PC-9 (cell line): ENCODE measurements at regions not wholly inside any gene's neighbourhood (a gene's known extent, or its start where the extent isn't known, plus 50 kb on each side); places are given as distances from the start of the nearest gene placed in this dataset.

ENCODE experiments used
- EZH2 ChIP-seq: fragments of 200-600 bp; sonication (generic); IDR thresholded peaks from 2 replicates; pipeline ENCODE4 v1.8.0; 2017; ENCODE audit warnings: antibody characterized with exemption, low read depth
- TF ChIP-seq, protein P1 (sequence below): fragments of 200-600 bp; sonication (generic); conservative IDR thresholded peaks from 2 replicates; pipeline ENCODE4 v1.6.1; 2017; ENCODE audit warnings: mixed run types, antibody characterized with exemption, mild to moderate bottlenecking, moderate library complexity

DNA sequence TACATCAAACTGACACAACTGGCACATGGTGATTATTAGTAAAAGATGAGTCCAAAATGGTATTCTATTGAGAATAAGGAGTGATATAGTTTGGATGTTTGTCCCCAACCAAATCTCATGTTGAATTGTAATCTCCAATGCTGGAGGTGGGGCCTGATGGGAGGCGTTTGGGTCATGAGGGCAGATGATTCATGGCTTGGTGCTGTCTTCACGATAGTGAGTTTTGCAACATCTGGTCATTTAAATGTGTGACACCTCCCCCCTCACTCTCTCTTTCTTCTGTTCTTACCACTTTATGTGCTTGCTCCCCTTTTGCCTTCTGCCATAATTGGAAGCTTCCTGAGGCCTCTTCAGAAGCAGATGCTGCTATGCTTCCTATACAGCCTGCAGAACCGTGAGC, 90.6 kb downstream of the RSL24D1 start:
- TF ChIP-seq EZH2: no peak
- TF ChIP-seq, protein P1, sequence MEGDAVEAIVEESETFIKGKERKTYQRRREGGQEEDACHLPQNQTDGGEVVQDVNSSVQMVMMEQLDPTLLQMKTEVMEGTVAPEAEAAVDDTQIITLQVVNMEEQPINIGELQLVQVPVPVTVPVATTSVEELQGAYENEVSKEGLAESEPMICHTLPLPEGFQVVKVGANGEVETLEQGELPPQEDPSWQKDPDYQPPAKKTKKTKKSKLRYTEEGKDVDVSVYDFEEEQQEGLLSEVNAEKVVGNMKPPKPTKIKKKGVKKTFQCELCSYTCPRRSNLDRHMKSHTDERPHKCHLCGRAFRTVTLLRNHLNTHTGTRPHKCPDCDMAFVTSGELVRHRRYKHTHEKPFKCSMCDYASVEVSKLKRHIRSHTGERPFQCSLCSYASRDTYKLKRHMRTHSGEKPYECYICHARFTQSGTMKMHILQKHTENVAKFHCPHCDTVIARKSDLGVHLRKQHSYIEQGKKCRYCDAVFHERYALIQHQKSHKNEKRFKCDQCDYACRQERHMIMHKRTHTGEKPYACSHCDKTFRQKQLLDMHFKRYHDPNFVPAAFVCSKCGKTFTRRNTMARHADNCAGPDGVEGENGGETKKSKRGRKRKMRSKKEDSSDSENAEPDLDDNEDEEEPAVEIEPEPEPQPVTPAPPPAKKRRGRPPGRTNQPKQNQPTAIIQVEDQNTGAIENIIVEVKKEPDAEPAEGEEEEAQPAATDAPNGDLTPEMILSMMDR: no peak
